Endothelial cell of umbilical vein (primary cell): ENCODE measurements at regions not wholly inside any gene's neighbourhood (a gene's known extent, or its start where the extent isn't known, plus 50 kb on each side); places are given as distances from the start of the nearest gene placed in this dataset.

Experiments used
- BruUV-seq: library from RNA; stranded (reverse); fragments of 400-500 nt; replicated peaks from 2 replicates; lab custom pipeline; 2021; lab: Mats Ljungman, UMichigan
- CTCF ChIA-PET: fragments of 300-600, 350-600 bp; sonication (Branson Sonifier 250); formaldehyde crosslinking; loops from one replicate; lab custom pipeline; 2021; ENCODE audit warnings: antibody characterized with exemption, inconsistent platforms; lab: Charles Lee
- POLR2A ChIA-PET: fragments of 300-600, 350-600 bp; sonication (Branson Sonifier 250); formaldehyde crosslinking; loops from one replicate; lab custom pipeline; 2021; ENCODE audit warnings: antibody characterized with exemption, inconsistent platforms; lab: Charles Lee
- DNase-seq: peaks from one replicate; pipeline ENCODE4 v3.0.0-alpha.2; 2011; ENCODE audit warnings: low read depth, low spot score
- FAIRE-seq: peaks from 2 replicates; lab custom pipeline; 2011; peaks lifted over from hg19 to GRCh38; lab: Jason Lieb, UNC
- H2AFZ ChIP-seq: 2 replicates; pipeline ENCODE4 v1.6.0; 2012; ENCODE audit warnings: low read depth, low read length, control low read depth, inconsistent platforms
- H3K27ac ChIP-seq: 2 replicates; pipeline ENCODE4 v1.5.1; 2011; ENCODE audit warnings: low read depth, mild to moderate bottlenecking, control low read depth, low read length, moderate library complexity; ENCODE audit not compliant: insufficient read depth
- H3K27me3 ChIP-seq, 2 experiments: 2 replicates each; pipeline versions ENCODE4 v1.6.0 to v1.6.1; 2011; ENCODE audit warnings: low read length in 2 of 2, mixed read lengths in 1 of 2; ENCODE audit not compliant: control insufficient read depth in 2 of 2, insufficient read depth in 2 of 2
- H3K36me3 ChIP-seq, 2 experiments: 2 replicates in 1 of 2; 3 replicates in 1 of 2; pipeline ENCODE4 v1.5.1; 2011; ENCODE audit warnings: low read length in 2 of 2, mild to moderate bottlenecking in 1 of 2, moderate library complexity in 1 of 2; ENCODE audit not compliant: control insufficient read depth in 2 of 2, insufficient read depth in 2 of 2; ENCODE audit errors: extremely low read depth in 1 of 2
- H3K4me1 ChIP-seq: 3 replicates; pipeline ENCODE4 v1.5.1; 2011; ENCODE audit warnings: mild to moderate bottlenecking, low read length; ENCODE audit not compliant: control insufficient read depth, insufficient read depth; ENCODE audit errors: extremely low read depth
- H3K4me2 ChIP-seq: 2 replicates; pipeline ENCODE4 v1.6.1; 2011; ENCODE audit warnings: low read length, control low read depth, mixed read lengths; ENCODE audit not compliant: insufficient read depth
- H3K4me3 ChIP-seq, 3 experiments: fragments of 200-600 bp in 1 of 3; sonication (generic), shearing (Covaris generic) in 1 of 3; replicated peaks in 1 of 3; 2 replicates each; pipeline ENCODE4 v1.5.1; 2011 to 2016; ENCODE audit warnings: control low read depth in 3 of 3, low read length in 3 of 3, mild to moderate bottlenecking in 2 of 3, inconsistent platforms in 1 of 3, low read depth in 1 of 3, moderate library complexity in 1 of 3; ENCODE audit not compliant: insufficient read depth in 1 of 3
- H3K79me2 ChIP-seq: 2 replicates; pipeline ENCODE4 v1.6.0; 2012; ENCODE audit warnings: low read length, inconsistent platforms; ENCODE audit not compliant: control insufficient read depth, insufficient read depth
- H3K9ac ChIP-seq: replicated peaks from 2 replicates; pipeline ENCODE3; 2011; ENCODE audit warnings: low read length, control low read depth; ENCODE audit not compliant: insufficient read depth; ENCODE audit errors: extremely low read depth
- H3K9me1 ChIP-seq: replicated peaks from 3 replicates; pipeline ENCODE4 v1.6.0; 2011; ENCODE audit warnings: mild to moderate bottlenecking, low read length; ENCODE audit not compliant: control insufficient read depth, insufficient read depth; ENCODE audit errors: extremely low read depth
- H3K9me3 ChIP-seq: replicated peaks from 2 replicates; pipeline ENCODE4 v1.5.1; 2012; ENCODE audit warnings: low read length, inconsistent platforms; ENCODE audit not compliant: control insufficient read depth, insufficient read depth
- H4K20me1 ChIP-seq: replicated peaks from 2 replicates; pipeline ENCODE3; 2011; ENCODE audit warnings: mild to moderate bottlenecking, low read length; ENCODE audit not compliant: control insufficient read depth, insufficient read depth; ENCODE audit errors: extremely low read depth
- FOS ChIP-seq: IDR thresholded peaks from 2 replicates; pipeline ENCODE4 v1.6.1; 2011; ENCODE audit warnings: mild to moderate bottlenecking, low read length, moderate library complexity, borderline replicate concordance; ENCODE audit not compliant: insufficient read depth
- GATA2 ChIP-seq: IDR thresholded peaks from 2 replicates; pipeline ENCODE4 v1.7.0; 2011; ENCODE audit warnings: low read depth, mild to moderate bottlenecking, moderate library complexity, mixed read lengths, low read length; ENCODE audit not compliant: insufficient read length, insufficient read depth
- JUN ChIP-seq: IDR thresholded peaks from 2 replicates; pipeline ENCODE4 v1.6.1; 2011; ENCODE audit warnings: borderline replicate concordance, low read depth; ENCODE audit not compliant: insufficient read length, insufficient read depth
- MAX ChIP-seq: IDR thresholded peaks from 2 replicates; pipeline ENCODE4 v1.6.1; 2011; ENCODE audit not compliant: insufficient read depth, insufficient read length
- MYC ChIP-seq: IDR thresholded peaks from one replicate; pipeline ENCODE4 v1.6.1; 2011; ENCODE audit warnings: mild to moderate bottlenecking, low read depth, low read length
- POLR2A ChIP-seq: IDR thresholded peaks from 2 replicates; pipeline ENCODE4 v1.6.1; 2012; ENCODE audit warnings: low read depth, mild to moderate bottlenecking, control low read depth, low read length
- POLR2AphosphoS5 ChIP-seq: IDR thresholded peaks from 2 replicates; pipeline ENCODE4 v1.6.1; 2012; ENCODE audit warnings: low read depth, mild to moderate bottlenecking, control low read depth, low read length, moderate library complexity; ENCODE audit not compliant: insufficient read depth
- dilution Hi-C: fragments of 300-500 bp; cut with MboI; formaldehyde crosslinking; loops from one replicate; pipeline ENCODE4 v1.15.0; 2019; ENCODE audit warnings: low sequenced_read_pairs; ENCODE audit not compliant: extremely low pct_ligation_motif_present
- intact Hi-C: fragments of 100-400 bp; cut with micrococcal nuclease; formaldehyde crosslinking; loops from one replicate; pipeline ENCODE4 v1.10.0; 2022
- TF ChIP-seq, protein P1 (sequence below), 2 donors: IDR thresholded peaks; 1 replicate in 1 of 2; 2 replicates in 1 of 2; pipeline ENCODE4 v1.5.1; 2011; ENCODE audit warnings: low read length in 2 of 2, mild to moderate bottlenecking in 2 of 2, moderate library complexity in 2 of 2, control low read depth in 1 of 2, inconsistent platforms in 1 of 2, low read depth in 1 of 2; ENCODE audit not compliant: insufficient read depth in 1 of 2; ENCODE audit errors: extremely low read depth in 1 of 2

DNA sequence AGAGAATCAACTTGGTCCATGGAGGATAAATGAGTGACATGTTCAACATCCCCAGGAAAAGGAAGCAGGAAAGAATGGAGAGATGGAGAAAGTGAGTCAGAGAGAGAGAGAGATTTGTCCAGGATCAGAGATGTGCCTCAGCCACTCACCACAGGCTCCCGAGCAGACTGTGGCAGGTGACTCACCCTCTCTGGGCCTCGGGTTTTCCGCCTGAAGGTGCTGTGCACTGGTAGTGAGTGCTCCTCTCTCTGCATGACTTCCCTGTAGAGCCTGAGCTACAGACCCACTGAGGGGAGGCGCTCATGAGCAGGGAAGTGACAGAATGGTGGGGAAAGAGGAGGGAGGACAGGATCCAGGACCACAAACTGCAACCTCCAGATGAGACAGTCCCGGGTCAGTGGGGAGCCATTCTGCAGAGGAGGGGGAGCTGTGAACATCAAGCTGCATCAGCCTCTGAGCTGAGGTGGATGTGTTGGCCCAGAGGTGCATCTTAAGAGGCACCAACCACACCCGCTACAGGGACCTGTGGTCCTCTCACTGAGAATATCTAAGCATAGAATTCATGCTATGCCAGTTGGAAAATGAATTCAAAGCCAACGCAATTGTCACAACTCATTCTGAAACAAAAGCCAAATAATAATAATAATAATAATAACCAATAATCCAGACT lies 433.4 kb downstream of the BRD1 start:
- intact Hi-C loops, result no loop called here
- H3K9me3 ChIP-seq, result peaks cover 6% of the 10 kb centered on the region
- H3K9me1 ChIP-seq, result no peaks in the 10 kb centered on the region
- no peaks in the 10 kb centered on the region for H4K20me1 ChIP-seq
- no peak overlapping the region for H3K4me3 ChIP-seq
- no peaks in the 10 kb centered on the region for H3K79me2 ChIP-seq
- DNase-seq (no peak), FAIRE-seq (no peak)
- no peaks in the 10 kb centered on the region for H3K27me3 ChIP-seq
- no peak overlapping the region for H3K9ac ChIP-seq
- dilution Hi-C loops, result no loop called here
- ChIA-PET POLR2A (no interaction called here), CTCF (no interaction called here)
- no TSS peak for BruUV-seq
- H3K36me3 ChIP-seq, result no peaks in the 10 kb centered on the region
- H3K4me1 ChIP-seq, result no peaks in the 10 kb centered on the region
- no peak overlapping the region for H3K27ac ChIP-seq
- TF ChIP-seq FOS (no peak), MYC (no peak), POLR2A (no peak), GATA2 (no peak), POLR2AphosphoS5 (no peak)
- no peak overlapping the region for H2AFZ ChIP-seq
- H3K4me2 ChIP-seq, result no peak overlapping the region

- BruUV-seq, result no TSS peak
- H4K20me1 ChIP-seq, result no peaks in the 10 kb centered on the region
- H3K79me2 ChIP-seq, result no peaks in the 10 kb centered on the region
- no peak overlapping the region for H3K9ac ChIP-seq
- H3K27me3 ChIP-seq, result no peaks in the 10 kb centered on the region
- intact Hi-C loops (no loop called here), dilution Hi-C loops (no loop called here)
- FAIRE-seq (no peak), DNase-seq (no peak)
- H2AFZ ChIP-seq, result no peak overlapping the region
- H3K9me1 ChIP-seq, result no peaks in the 10 kb centered on the region
- no peaks in the 10 kb centered on the region for H3K36me3 ChIP-seq
- H3K4me2 ChIP-seq, result no peak overlapping the region
- H3K4me3 ChIP-seq, result no peak overlapping the region
- peaks cover 6% of the 10 kb centered on the region for H3K9me3 ChIP-seq
- ChIA-PET POLR2A (no interaction called here), CTCF (no interaction called here)
- no peak for TF ChIP-seq POLR2A
- TF ChIP-seq JUN, result no peak
- no peak for TF ChIP-seq GATA2
- no peak for TF ChIP-seq MYC
- TF ChIP-seq, protein P1, sequence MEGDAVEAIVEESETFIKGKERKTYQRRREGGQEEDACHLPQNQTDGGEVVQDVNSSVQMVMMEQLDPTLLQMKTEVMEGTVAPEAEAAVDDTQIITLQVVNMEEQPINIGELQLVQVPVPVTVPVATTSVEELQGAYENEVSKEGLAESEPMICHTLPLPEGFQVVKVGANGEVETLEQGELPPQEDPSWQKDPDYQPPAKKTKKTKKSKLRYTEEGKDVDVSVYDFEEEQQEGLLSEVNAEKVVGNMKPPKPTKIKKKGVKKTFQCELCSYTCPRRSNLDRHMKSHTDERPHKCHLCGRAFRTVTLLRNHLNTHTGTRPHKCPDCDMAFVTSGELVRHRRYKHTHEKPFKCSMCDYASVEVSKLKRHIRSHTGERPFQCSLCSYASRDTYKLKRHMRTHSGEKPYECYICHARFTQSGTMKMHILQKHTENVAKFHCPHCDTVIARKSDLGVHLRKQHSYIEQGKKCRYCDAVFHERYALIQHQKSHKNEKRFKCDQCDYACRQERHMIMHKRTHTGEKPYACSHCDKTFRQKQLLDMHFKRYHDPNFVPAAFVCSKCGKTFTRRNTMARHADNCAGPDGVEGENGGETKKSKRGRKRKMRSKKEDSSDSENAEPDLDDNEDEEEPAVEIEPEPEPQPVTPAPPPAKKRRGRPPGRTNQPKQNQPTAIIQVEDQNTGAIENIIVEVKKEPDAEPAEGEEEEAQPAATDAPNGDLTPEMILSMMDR (IDR thresholded peaks at IDR 0.05; ENCODE audit: extremely low read depth in 1 of 2, insufficient read depth in 1 of 2, low read depth in 1 of 2, low read length in 2 of 2), result no peak
- TF ChIP-seq POLR2AphosphoS5, result no peak
- TF ChIP-seq MAX, result no peak
- no peak overlapping the region for H3K27ac ChIP-seq
- no peaks in the 10 kb centered on the region for H3K4me1 ChIP-seq
Measured at GRCh38 chr22:49393526-49393925, 434.1 kb downstream of the BRD1 start.
